NCI-H524 (cell line): ENCODE measurements at regions not wholly inside any gene's neighbourhood (a gene's known extent, or its start where the extent isn't known, plus 50 kb on each side); places are given as distances from the start of the nearest gene placed in this dataset.

Source experiments
- DNase-seq, 2 experiments: peaks; one replicate each; lab custom pipeline; 2025; lab: John Stamatoyannopoulos, UW

DNA sequence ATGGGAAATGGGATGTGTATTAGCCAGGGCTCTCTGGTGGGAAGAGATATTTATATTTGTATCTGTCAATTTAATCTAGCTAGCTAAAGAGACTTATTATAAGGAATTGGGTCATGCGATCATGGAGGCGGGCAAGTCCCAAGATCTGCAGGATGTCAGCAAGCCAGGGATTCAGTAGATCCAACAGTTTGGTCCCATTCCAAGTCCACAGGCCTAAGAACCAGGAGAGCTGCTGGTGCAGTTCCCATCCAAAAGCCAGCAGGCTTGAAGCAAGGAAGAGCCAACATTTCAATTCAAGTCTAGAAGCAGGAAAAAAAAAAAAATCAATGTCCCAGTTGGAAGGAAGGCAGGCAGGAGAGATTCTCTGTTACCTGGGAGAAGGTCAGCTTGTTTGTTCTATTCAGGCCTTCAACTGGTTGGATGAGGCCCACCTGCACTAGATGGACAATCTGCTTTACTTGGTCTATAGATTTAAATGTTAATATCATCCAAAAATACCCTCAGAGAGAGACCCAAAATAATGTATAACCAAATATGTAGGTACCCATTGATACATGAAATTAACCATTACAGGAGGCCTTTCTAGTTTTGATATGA, 60.7 kb upstream of the BCAT1 start:
- no peak for DNase-seq

DNA sequence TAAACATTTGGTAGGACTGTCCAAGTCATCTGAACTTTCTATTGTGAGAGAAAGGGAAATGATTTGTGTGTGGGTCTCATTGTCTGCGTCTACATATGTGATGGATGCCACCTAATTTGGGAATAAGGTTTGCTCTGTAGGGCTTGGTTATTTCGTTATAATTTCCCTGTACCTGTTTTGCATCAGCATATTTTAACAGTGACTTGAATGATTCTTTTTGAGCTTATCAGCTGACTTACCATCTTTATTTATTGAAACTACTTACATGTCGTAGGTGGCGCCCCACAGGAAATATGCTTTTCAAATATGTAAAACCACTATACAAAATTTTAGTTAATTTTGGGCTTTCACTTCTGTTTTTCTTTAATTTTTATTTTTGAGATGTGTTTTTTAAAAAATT, 56.5 kb upstream of the BCAT1 start:
- DNase-seq, result no peak

GRCh38 chr12:25004447-25004846, 55.5 kb upstream of the BCAT1 start:
- DNase-seq, result no peak

- DNase-seq, result peak in 1 of 2 experiments; percentile 61
Observed at GRCh38 chr12:25001311-25001710, 52.4 kb upstream of the BCAT1 start.
